ENCODE measurements at regions not wholly inside any gene's neighbourhood (a gene's known extent, or its start where the extent isn't known, plus 50 kb on each side); places are given as distances from the start of the nearest gene placed in this dataset.

- TF ChIP-seq POLR2AphosphoS5 (IDR thresholded peaks at IDR 0.05) (no peak), CTCF (IDR thresholded peaks at IDR 0.05) (no peak), POLR2A (IDR thresholded peaks at IDR 0.05) (no peak), EP300 (IDR thresholded peaks at IDR 0.05; ENCODE audit: low read depth) (no peak)
Observed at GRCh38 chr9:102445181-102445747, 549.9 kb upstream of the CYLC2 start.

Data from transverse colon (tissue), 4 donors.